IMR-90 (cell line): ENCODE measurements at regions not wholly inside any gene's neighbourhood (a gene's known extent, or its start where the extent isn't known, plus 50 kb on each side); places are given as distances from the start of the nearest gene placed in this dataset.

Experiments used
- FOS ChIP-seq: fragments of 150-350 bp; IDR thresholded peaks from 2 replicates; pipeline ENCODE4 v1.6.1; 2016; ENCODE audit warnings: low read depth, low read length
- MAZ ChIP-seq: IDR thresholded peaks from 2 replicates; pipeline ENCODE4 v1.6.1; 2012; ENCODE audit warnings: low read depth, mild to moderate bottlenecking, low read length, improper control_type of control experiment, moderate library complexity, borderline replicate concordance
- MXI1 ChIP-seq: IDR thresholded peaks from 2 replicates; pipeline ENCODE4 v1.6.1; 2012; ENCODE audit warnings: low read depth, mild to moderate bottlenecking, low read length, moderate library complexity, borderline replicate concordance
- POLR2A ChIP-seq: IDR thresholded peaks from 2 replicates; pipeline ENCODE4 v1.6.1; 2012; ENCODE audit warnings: mild to moderate bottlenecking, low read depth, low read length
- RCOR1 ChIP-seq: IDR thresholded peaks from 2 replicates; pipeline ENCODE4 v1.6.1; 2012; ENCODE audit warnings: mild to moderate bottlenecking, low read length, improper control_type of control experiment; ENCODE audit not compliant: insufficient replicate concordance
- RFX5 ChIP-seq: IDR thresholded peaks from 2 replicates; pipeline ENCODE4 v1.8.0; 2012; ENCODE audit warnings: low read depth, mild to moderate bottlenecking, low read length, moderate library complexity
- TF ChIP-seq, protein P1 (sequence below): conservative IDR thresholded peaks from 2 replicates; pipeline ENCODE4 v1.5.1; 2012; ENCODE audit warnings: mild to moderate bottlenecking, low read depth, low read length, improper control_type of control experiment
- TF ChIP-seq, protein P2 (sequence below): fragments of 150-350 bp; IDR thresholded peaks from 2 replicates; pipeline ENCODE4 v1.6.1; 2017; ENCODE audit warnings: mild to moderate bottlenecking, antibody characterized with exemption, low read length, low read depth

DNA sequence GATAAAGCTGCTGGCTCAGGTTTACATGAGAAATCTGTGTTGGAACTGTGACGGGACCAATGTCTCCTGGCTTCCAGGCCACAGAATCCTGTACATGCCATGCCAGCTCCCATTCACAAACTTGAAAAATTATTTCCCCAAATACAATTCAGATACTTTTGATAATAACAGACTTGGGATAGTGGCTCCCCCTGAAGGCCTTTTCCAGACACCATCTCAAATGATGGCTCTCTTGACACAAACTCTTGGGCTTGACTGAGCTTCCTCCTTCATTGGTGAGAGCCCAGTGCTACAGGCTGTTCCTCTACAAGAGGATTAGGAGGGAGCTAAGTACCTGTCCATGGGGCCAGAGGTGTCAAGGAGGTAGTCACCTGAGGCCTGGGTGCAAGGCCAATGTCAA lies 104.7 kb upstream of the PAX6 start:
- TF ChIP-seq MAZ (no peak), FOS (no peak), POLR2A (no peak), RFX5 (no peak), RCOR1 (no peak), MXI1 (no peak)
- TF ChIP-seq, protein P1, sequence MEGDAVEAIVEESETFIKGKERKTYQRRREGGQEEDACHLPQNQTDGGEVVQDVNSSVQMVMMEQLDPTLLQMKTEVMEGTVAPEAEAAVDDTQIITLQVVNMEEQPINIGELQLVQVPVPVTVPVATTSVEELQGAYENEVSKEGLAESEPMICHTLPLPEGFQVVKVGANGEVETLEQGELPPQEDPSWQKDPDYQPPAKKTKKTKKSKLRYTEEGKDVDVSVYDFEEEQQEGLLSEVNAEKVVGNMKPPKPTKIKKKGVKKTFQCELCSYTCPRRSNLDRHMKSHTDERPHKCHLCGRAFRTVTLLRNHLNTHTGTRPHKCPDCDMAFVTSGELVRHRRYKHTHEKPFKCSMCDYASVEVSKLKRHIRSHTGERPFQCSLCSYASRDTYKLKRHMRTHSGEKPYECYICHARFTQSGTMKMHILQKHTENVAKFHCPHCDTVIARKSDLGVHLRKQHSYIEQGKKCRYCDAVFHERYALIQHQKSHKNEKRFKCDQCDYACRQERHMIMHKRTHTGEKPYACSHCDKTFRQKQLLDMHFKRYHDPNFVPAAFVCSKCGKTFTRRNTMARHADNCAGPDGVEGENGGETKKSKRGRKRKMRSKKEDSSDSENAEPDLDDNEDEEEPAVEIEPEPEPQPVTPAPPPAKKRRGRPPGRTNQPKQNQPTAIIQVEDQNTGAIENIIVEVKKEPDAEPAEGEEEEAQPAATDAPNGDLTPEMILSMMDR: no peak
- TF ChIP-seq, protein P2, sequence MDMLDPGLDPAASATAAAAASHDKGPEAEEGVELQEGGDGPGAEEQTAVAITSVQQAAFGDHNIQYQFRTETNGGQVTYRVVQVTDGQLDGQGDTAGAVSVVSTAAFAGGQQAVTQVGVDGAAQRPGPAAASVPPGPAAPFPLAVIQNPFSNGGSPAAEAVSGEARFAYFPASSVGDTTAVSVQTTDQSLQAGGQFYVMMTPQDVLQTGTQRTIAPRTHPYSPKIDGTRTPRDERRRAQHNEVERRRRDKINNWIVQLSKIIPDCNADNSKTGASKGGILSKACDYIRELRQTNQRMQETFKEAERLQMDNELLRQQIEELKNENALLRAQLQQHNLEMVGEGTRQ: no peak
